GM18508 (cell line): ENCODE measurements at regions not wholly inside any gene's neighbourhood (a gene's known extent, or its start where the extent isn't known, plus 50 kb on each side); places are given as distances from the start of the nearest gene placed in this dataset.

ENCODE experiments used
- ATAC-seq: cut with Tn5 transposase; IDR thresholded peaks from one replicate; pipeline ENCODE4 v1.9.1; 2021; ENCODE audit warnings: moderate number of reproducible peaks; ENCODE audit not compliant: insufficient read depth, unreplicated experiment

DNA sequence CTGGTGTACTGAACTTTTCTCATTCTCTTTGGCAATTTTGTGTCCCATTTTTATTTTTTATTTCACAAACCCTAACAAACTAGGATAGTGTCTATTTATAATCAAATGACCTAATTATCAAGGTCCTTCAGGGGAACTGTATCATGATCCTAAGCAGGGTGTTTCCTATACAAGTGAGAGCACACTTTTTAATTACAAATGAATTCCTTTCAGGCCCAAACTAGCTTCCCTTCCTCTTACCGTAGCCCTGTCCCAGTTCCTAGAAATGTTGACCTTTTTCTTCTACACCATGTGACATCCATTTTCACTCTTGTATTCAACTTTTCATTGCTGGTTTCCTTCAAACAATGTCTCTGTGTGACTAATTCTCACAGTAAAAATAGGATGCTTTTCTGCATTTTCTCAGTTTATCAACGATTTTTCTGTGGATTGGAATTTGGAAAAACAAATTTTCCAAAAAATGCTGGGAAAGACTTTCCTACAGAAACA, 411.4 kb downstream of the CCDC91 start:
- no peak for ATAC-seq

GRCh38 chr12:28602786-28603185, 412.5 kb downstream of the CCDC91 start:
- no peak for ATAC-seq

GRCh38 chr12:28603239-28603638, 413.0 kb downstream of the CCDC91 start:
- no peak for ATAC-seq

GRCh38 chr12:28603801-28604200, 413.5 kb downstream of the CCDC91 start:
- no peak for ATAC-seq

GRCh38 chr12:28604240-28604639, 414.0 kb downstream of the CCDC91 start:
- no peak for ATAC-seq

- ATAC-seq, result no peak
Measured at GRCh38 chr12:28606967-28607557, 416.8 kb downstream of the CCDC91 start.

GRCh38 chr12:28610401-28611114, 420.3 kb downstream of the CCDC91 start:
- no peak for ATAC-seq

DNA sequence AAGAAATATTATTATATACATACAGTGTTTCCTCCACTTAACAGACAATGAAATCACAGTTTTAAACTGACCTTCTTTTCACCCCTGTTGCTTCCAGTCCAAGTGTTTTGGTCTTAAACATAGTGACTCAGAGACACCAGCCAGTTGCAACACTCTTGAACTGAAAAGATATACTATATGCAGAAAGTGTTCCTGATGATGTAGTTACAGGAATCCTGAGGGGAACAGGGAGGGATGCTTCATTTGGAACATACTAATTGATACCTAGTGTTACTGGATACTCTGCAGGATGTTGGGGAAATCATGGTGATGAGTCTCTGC, 420.8 kb downstream of the CCDC91 start:
- ATAC-seq, result no peak

DNA sequence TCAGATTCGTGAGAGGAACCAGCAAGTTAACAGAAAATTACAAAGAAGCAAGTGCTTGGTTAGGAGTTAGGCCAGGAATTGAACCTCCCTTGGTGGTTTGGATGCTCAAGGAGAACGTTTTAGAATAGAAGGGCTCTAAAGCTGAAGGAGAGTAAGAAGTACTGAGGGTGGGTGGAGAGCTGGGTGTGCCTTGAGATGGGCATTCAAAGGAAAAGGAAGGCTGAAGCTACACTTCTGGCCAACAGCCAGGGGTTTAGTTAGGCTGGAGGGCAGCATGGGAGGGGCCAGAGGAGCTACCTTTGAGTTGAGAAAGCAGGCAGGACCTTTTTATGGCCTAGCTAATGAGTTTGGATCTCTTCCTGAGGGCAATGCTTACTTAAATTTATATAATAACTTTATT, 421.2 kb downstream of the CCDC91 start:
- ATAC-seq, result no peak

DNA sequence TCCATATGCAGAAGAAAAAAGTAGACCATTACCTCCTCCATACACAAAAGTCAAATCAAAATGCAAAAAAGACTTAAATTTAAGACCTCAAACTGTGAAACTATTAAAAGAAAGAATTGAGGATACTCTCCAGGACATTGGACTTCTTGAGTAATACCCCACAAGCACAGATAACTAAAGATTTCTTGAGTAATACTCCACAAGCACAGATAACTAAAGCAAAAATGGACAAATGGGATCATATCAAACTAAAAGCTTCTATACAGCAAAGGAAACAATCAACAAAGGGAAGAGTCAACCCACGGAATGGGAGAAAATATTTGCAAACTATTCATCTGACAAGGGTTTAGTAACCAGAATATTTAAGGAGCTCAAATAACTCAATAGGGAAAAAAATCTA, 427.9 kb downstream of the CCDC91 start:
- ATAC-seq, result no peak

DNA sequence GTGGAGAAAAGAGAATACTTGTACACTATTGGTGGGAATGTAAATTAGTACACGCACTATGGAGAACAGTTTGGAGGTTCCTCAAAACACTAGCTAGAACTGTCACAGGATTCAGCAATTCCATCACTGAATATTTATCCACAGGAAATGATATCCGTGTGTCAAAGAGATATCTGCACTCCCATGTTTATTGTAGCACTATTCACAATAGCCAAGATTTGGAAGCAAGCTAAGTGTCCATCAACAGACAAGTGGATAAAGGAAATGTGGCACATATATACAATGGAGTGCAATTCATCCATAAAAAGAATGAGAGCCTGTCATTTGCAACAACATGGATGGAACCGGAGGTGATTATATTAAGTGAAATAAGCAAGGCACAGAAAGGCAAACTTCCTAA, 428.5 kb downstream of the CCDC91 start:
- no peak for ATAC-seq

DNA sequence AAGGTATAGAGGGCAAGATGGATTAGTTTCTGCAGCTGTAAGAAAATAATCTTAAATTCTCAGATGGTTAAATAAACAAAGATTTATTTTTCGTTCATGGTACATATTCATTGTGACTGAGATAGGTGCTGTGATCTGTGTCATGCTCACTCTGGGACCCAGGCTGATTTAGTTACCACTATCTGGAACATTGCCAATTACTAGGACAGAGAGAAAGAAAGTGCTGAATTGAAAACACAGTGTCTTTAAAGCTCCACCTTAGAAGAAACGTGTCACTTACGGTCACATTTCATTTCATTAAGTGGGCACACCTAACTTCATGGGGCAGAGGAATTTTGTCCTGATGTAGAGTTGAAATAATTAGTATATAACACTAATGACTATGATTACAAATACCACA, 430.0 kb downstream of the CCDC91 start:
- ATAC-seq, result no peak

DNA sequence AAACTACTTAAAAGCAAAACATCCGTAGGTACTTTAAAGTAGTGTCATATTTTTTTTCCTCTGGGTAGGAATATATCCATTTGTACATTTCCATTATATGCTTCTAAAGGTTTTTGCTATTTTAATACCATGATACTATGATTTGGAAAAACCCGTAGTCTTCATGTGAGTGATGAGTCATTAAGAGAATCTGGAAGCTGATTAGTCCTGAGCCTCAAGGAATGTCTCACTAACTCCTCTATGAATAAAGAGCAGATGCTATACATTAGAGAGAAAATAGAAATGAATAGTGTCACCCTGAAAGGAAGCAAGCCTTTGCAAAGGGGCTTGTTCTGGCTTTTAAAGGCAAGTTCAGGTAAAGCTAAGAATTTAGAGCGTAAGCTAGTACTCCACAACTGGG, 432.1 kb downstream of the CCDC91 start:
- ATAC-seq, result no peak

DNA sequence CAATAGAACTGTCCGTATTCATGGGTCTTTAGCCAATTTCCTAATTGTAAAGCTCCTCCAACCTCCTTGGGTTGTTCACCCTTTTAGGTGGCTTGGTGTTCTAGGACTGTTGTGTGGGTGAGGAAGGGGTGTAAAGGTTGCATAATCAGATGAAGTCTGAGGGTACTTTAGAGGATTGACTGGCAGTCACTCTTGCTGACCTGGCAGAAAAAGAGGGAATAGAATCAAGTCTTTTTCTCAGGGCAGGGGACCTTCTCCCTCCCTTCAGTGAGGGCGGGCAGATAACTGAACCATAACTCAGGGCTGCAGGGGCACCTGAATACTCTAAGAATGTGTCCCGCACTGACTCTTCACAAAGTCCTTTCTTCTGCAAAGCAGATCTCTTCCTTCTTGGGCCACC, 436.2 kb downstream of the CCDC91 start:
- ATAC-seq, result no peak

GRCh38 chr12:28629691-28630090, 439.4 kb downstream of the CCDC91 start:
- no peak for ATAC-seq

DNA sequence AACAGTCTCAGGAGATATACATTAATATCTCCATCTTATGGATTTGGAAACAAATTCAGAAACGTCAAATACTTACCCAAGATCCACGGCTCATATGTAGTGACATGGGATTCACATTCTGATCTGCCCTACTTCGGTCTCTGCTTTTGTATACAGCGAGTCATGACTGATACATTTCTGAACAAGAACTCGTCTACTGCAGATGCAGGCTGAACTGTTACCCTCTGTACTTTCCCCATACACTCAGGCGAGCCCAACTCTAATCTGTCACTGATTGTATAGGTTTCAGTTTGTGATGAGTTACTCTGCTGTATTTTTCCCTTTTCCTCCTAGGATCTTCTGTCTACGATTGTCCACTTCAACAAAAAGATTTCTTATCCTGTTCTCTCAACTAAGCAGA, 441.6 kb downstream of the CCDC91 start:
- no peak for ATAC-seq

DNA sequence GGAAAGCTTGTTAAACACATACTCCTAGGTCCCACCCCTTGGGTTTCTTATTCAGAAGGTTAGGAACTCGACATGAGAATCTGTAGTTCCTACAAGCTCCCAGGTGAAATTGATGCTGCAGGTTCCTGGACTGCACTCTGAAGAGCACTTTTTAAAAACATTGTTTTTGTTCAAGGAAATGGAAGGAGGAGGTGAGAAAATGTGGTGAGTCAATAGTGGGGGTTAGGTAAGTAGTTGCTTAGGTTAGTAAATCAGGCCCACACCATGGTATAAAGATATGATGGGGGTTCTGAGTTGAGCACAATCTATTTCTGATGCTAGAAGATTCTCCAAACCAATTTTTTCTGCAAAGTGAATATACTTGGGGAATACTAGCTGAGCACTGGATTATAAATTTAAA, 450.3 kb downstream of the CCDC91 start:
- no peak for ATAC-seq

DNA sequence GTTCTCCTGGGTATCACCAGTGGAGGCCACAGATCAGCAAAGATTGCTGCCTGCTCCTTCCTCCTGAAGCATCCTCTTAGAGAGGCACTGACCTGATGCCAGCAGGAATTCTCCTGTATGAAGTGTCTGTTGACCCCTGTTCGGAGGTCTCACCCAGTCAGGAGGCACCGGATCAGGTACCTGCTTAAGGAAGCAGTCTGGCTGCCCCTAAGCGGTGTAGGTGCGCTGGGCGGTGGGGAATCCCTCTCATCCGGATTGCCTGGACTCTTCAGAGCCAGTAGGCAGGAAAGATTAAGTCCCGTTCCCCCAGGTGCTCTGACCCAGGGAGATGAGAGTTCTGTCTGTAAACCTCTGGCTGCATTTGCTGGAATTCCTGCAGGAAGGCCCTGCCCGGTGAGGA, 455.2 kb downstream of the CCDC91 start:
- no peak for ATAC-seq

DNA sequence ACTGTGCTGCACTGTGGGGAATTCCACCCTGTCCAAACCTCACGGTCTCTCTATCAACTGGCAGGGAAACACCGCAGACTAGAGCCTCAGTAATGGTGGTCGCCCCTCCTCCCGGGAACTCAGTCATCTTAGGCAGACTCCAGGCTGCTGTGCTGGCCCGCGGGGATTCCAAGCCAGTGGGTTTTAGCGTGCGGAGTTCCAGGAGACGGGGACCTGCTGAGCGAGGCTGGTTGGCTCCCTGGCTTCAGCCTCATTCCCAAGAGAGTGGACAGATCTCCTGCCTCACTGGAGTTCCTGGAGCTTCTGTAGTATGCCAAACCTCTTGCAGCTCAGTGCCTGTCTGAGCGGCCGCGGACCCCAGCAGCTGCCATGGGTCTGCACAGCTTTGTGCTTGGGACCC, 455.6 kb downstream of the CCDC91 start:
- no peak for ATAC-seq

- ATAC-seq, result no peak
Measured at GRCh38 chr12:28650906-28651305, 460.6 kb downstream of the CCDC91 start.

- no peak for ATAC-seq
Measured at GRCh38 chr12:28652239-28652638, 462.0 kb downstream of the CCDC91 start.

- no peak for ATAC-seq
Measured at GRCh38 chr12:28681980-28682379, 467.1 kb upstream of the FAR2 start.
